ENCODE measurements at regions not wholly inside any gene's neighbourhood (a gene's known extent, or its start where the extent isn't known, plus 50 kb on each side); places are given as distances from the start of the nearest gene placed in this dataset.

GRCh38 chr2:131753640-131754561 is 226.2 kb downstream of the CCDC74A start:
- DNase-seq (ENCODE audit: low read depth, low spot score) (no peak), FAIRE-seq (no peak), ATAC-seq (no peak)
- ChIA-PET POLR2A (no interaction called here), CTCF (no interaction called here), SMC1A (ENCODE audit: uncharacterized antibody, unreplicated experiment) (no interaction called here), RAD21 (ENCODE audit: unreplicated experiment) (no interaction called here)
- in situ Hi-C loops (cut with MboI) = no loop called here
- H3K27ac ChIP-seq (ENCODE audit: control insufficient read depth, insufficient read depth) = no peak overlapping the region
- H3K9ac ChIP-seq (ENCODE audit: control insufficient read depth, insufficient read depth, low read length) = no peak overlapping the region
- H4K20me1 ChIP-seq (ENCODE audit: control insufficient read depth, insufficient read depth) = no peaks in the 10 kb centered on the region
- no peaks in the 10 kb centered on the region for H3K27me3 ChIP-seq (replicated peaks in 1 of 2; ENCODE audit: control insufficient read depth in 2 of 2, insufficient read depth in 2 of 2, low read length in 1 of 2)
- H3K79me2 ChIP-seq (ENCODE audit: control insufficient read depth, insufficient read depth, low read length) = no peaks in the 10 kb centered on the region
- BruUV-seq (replicated peaks) = no TSS peak
- no peaks in the 10 kb centered on the region; the same call in 2 of the 3 replicates for H3K9me3 ChIP-seq (replicated peaks; ENCODE audit: control insufficient read depth, insufficient read depth, low read length)
- H3K36me3 ChIP-seq (ENCODE audit: control insufficient read depth in 2 of 2, insufficient read depth in 2 of 2, low read length in 1 of 2) = no peaks in the 10 kb centered on the region
- H3K4me2 ChIP-seq (ENCODE audit: control insufficient read depth, insufficient read depth) = no peak overlapping the region
- 77% methylated on average over 39 of the region's 50 CpGs for WGBS (ENCODE audit: insufficient coverage, insufficient replicate concordance, low lambda C conversion rate, missing lambda C conversion rate)
- H3K4me3 ChIP-seq = no peak overlapping the region
- intact Hi-C loops (cut with micrococcal nuclease; ENCODE audit: unreplicated experiment) = no loop called here
- TF ChIP-seq SMC3 (IDR thresholded peaks at IDR 0.05; ENCODE audit: borderline replicate concordance, low read length) (no peak), SIX5 (IDR thresholded peaks at IDR 0.05; ENCODE audit: low read depth, low read length, severe bottlenecking) (no peak), SP1 (IDR thresholded peaks at IDR 0.05; ENCODE audit: low read depth, low read length) (no peak), RB1 (IDR thresholded peaks at IDR 0.05; ENCODE audit: borderline replicate concordance) (no peak)
- no peak overlapping the region for H2AFZ ChIP-seq (ENCODE audit: control insufficient read depth, low read depth, low read length)
- H3K4me1 ChIP-seq (ENCODE audit: control insufficient read depth, insufficient read depth, low read length) = no peaks in the 10 kb centered on the region

- FAIRE-seq = no peak
These were observed 227.4 kb downstream of the CCDC74A start for GRCh38 chr2:131754929-131755720.

More at GRCh38 chr2:131754929-131755720, 227.4 kb downstream of the CCDC74A start:
- Histone ChIP-seq H3K36me3 (ENCODE audit: control insufficient read depth in 2 of 2, insufficient read depth in 2 of 2, low read length in 1 of 2) (no peaks in the 10 kb centered on the region), H3K27me3 (replicated peaks in 1 of 2; ENCODE audit: control insufficient read depth in 2 of 2, insufficient read depth in 2 of 2, low read length in 1 of 2) (no peaks in the 10 kb centered on the region), H3K4me2 (ENCODE audit: control insufficient read depth, insufficient read depth) (no peak overlapping the region), H3K9me3 (replicated peaks; ENCODE audit: control insufficient read depth, insufficient read depth, low read length) (no peaks in the 10 kb centered on the region; the same call in 2 of the 3 replicates), H3K27ac (ENCODE audit: control insufficient read depth, insufficient read depth) (no peak overlapping the region), H4K20me1 (ENCODE audit: control insufficient read depth, insufficient read depth) (no peaks in the 10 kb centered on the region), H3K9ac (ENCODE audit: control insufficient read depth, insufficient read depth, low read length) (no peak overlapping the region), H3K4me1 (ENCODE audit: control insufficient read depth, insufficient read depth, low read length) (no peaks in the 10 kb centered on the region), H2AFZ (ENCODE audit: control insufficient read depth, low read depth, low read length) (no peak overlapping the region), H3K4me3 (no peak overlapping the region), H3K79me2 (ENCODE audit: control insufficient read depth, insufficient read depth, low read length) (no peaks in the 10 kb centered on the region)
- ATAC-seq (no peak), DNase-seq (ENCODE audit: low read depth, low spot score) (no peak)
- ChIA-PET SMC1A (ENCODE audit: uncharacterized antibody, unreplicated experiment) (no interaction called here), POLR2A (no interaction called here), CTCF (no interaction called here), RAD21 (ENCODE audit: unreplicated experiment) (no interaction called here)
- BruUV-seq (replicated peaks) = no TSS peak
- 66% methylated on average over 41 of the region's 41 CpGs for WGBS (ENCODE audit: insufficient coverage, insufficient replicate concordance, low lambda C conversion rate, missing lambda C conversion rate)
- TF ChIP-seq MEF2A (IDR thresholded peaks at IDR 0.05; ENCODE audit: insufficient read depth, low read depth, low read length) (no peak), NBN (IDR thresholded peaks at IDR 0.05) (no peak), PML (IDR thresholded peaks at IDR 0.05; ENCODE audit: low read length) (no peak), FOXM1 (IDR thresholded peaks at IDR 0.05; ENCODE audit: low read depth, low read length) (no peak), BMI1 (IDR thresholded peaks at IDR 0.05; ENCODE audit: borderline replicate concordance) (no peak), CREM (IDR thresholded peaks at IDR 0.05; ENCODE audit: low read depth) (no peak), ETV6 (conservative IDR thresholded peaks at IDR 0.05 in 1 of 2, IDR thresholded peaks at IDR 0.05 in 1 of 2; ENCODE audit: borderline replicate concordance in 1 of 2, low read depth in 1 of 2) (no peak), HDAC2 (IDR thresholded peaks at IDR 0.05) (no peak), MAX (IDR thresholded peaks at IDR 0.05; ENCODE audit: low read depth, low read length) (no peak), CREB1 (IDR thresholded peaks at IDR 0.05; ENCODE audit: low read depth) (no peak)
- intact Hi-C loops (cut with micrococcal nuclease; ENCODE audit: unreplicated experiment) (no loop called here), in situ Hi-C loops (cut with MboI) (no loop called here)
